GM19463 (cell line): ENCODE measurements at regions not wholly inside any gene's neighbourhood (a gene's known extent, or its start where the extent isn't known, plus 50 kb on each side); places are given as distances from the start of the nearest gene placed in this dataset.

Experiments
- ATAC-seq: cut with Tn5 transposase; IDR thresholded peaks from one replicate; pipeline ENCODE4 v1.9.1; 2021; ENCODE audit warnings: mild to moderate bottlenecking, moderate library complexity; ENCODE audit not compliant: unreplicated experiment

- no peak for ATAC-seq
Observed at GRCh38 chr9:18137815-18138214, 336.1 kb upstream of the ADAMTSL1 start.

GRCh38 chr9:18138656-18139055 is 335.3 kb upstream of the ADAMTSL1 start:
- no peak for ATAC-seq

- ATAC-seq: no peak
Observed at GRCh38 chr9:18141681-18142080, 332.3 kb upstream of the ADAMTSL1 start.

- ATAC-seq: no peak
Observed at GRCh38 chr9:18143073-18143745, 330.7 kb upstream of the ADAMTSL1 start.

GRCh38 chr9:18146329-18146728 is 327.6 kb upstream of the ADAMTSL1 start:
- ATAC-seq: no peak

- ATAC-seq: no peak
Observed at GRCh38 chr9:18149471-18150011, 324.4 kb upstream of the ADAMTSL1 start.

- ATAC-seq: no peak
Observed at GRCh38 chr9:18154661-18155060, 319.3 kb upstream of the ADAMTSL1 start.

GRCh38 chr9:18159254-18159653 is 314.7 kb upstream of the ADAMTSL1 start:
- ATAC-seq: no peak

GRCh38 chr9:18163146-18163545 is 310.8 kb upstream of the ADAMTSL1 start:
- no peak for ATAC-seq

DNA sequence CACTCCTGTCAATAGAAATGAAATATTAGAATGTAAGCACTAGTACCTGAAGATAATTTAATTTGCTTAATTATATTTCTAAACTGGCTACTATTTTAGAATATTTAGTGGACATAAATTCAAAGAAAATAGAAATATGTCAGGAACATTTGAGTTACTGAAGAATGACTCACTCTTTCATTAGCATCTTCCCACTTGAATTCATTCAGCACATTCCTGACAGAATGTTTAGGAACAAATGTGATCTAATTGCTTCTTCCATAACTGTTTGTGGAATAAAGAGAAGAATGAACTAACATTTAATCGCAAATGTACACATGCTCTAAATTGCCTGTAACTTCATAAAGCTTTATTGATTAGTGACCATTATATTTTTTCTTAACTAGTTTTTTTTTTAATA is 306.2 kb upstream of the ADAMTSL1 start:
- no peak for ATAC-seq

- ATAC-seq: no peak
Observed at GRCh38 chr9:18173923-18174322, 300.0 kb upstream of the ADAMTSL1 start.

GRCh38 chr9:18182636-18183035 is 291.3 kb upstream of the ADAMTSL1 start:
- ATAC-seq: no peak

DNA sequence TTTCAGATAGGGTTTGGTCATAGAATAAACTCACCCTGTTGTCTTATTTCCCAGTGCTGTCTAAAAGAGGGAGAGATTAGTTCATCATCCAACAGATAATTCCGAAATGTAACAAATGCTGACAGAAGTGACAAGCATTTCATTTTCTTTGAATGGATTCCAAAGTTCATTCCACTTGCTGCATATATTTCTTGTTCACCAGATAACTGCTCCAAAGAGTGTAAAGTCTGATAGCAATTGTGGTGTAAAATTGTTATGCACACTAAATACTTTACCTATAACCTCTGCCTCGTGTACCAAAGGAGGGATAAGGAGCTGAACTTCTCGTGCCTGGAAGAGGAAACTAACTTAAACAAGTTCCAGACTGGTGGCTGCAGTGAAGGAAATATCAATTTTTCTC is 290.0 kb upstream of the ADAMTSL1 start:
- ATAC-seq: no peak

GRCh38 chr9:18184401-18184800 is 289.6 kb upstream of the ADAMTSL1 start:
- no peak for ATAC-seq

GRCh38 chr9:18185196-18185595 is 288.8 kb upstream of the ADAMTSL1 start:
- peak; percentile 57 for ATAC-seq

GRCh38 chr9:18188971-18189370 is 285.0 kb upstream of the ADAMTSL1 start:
- ATAC-seq: no peak

GRCh38 chr9:18189871-18190670 is 283.9 kb upstream of the ADAMTSL1 start:
- ATAC-seq: no peak

DNA sequence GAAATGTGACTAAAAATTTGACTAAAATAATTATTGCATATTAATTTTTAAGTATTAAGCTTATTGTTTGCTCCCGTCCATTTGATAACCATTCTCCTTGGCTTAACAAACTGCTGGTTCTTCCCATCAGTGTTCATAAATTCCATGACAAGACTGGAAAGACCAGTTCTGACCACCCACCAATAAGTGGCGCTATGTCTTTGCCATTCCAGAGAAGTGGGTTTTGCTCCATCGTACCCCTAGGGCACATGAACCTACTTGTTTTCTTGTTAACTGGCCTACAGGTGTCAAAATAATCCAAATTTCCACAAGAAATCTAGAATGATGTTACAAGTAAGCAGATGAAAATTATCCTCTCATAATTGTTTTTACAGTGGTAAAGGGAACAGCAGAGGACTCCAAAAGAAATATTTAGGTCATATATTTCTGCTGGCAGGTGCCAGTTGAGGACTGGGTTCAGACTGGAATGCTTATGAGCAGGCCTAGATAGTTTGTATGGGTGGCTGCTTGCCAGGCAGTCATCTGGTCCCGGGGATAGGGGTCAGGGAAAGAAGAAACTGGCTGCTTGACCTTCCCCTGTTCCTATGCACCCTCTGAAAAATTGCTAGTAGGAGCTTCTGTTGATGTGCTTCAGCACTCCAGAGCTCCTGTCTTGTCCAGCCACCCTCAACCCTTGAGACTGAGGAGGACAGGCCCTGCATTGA is 283.1 kb upstream of the ADAMTSL1 start:
- no peak for ATAC-seq

DNA sequence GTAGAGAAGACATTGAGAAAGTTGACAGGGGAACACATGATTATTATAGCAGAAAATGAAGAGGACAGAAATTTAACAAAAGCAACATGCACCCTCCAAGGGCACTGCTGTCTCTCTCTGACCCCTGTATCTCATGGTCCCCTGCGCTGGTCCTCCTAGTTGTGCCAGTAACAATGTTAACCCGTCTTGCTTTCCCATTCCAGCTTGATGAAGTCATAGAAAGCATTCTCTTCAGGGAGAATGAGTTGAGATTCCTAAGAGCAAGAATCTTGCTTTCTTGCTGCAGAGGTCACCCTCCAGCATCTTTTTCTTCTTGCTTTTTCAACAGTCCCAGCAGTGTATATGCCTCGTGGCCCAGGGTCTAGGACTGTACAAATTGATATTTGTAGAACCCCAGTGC is 279.6 kb upstream of the ADAMTSL1 start:
- ATAC-seq: no peak

GRCh38 chr9:18195223-18195622 is 278.7 kb upstream of the ADAMTSL1 start:
- no peak for ATAC-seq

- ATAC-seq: no peak
Observed at GRCh38 chr9:18202924-18203323, 271.0 kb upstream of the ADAMTSL1 start.

- ATAC-seq: no peak
Observed at GRCh38 chr9:18207735-18208134, 266.2 kb upstream of the ADAMTSL1 start.
